SK-N-SH (cell line): ENCODE measurements at regions not wholly inside any gene's neighbourhood (a gene's known extent, or its start where the extent isn't known, plus 50 kb on each side); places are given as distances from the start of the nearest gene placed in this dataset.

Experiments used
- CTCF ChIA-PET: fragments of 300-600, 350-600 bp; formaldehyde crosslinking; extraction: SDS; loops from one replicate; lab custom pipeline; 2021; lab: Yijun Ruan, JAX
- POLR2A ChIA-PET: fragments of 350-600 bp; sonication (Branson Sonifier 250); formaldehyde crosslinking; extraction: SDS; loops from one replicate; lab custom pipeline; 2020; ENCODE audit warnings: antibody characterized with exemption, inconsistent platforms; lab: Yijun Ruan, JAX
- DNase-seq: peaks from one replicate; pipeline ENCODE4 v3.0.0; 2012
- H2AFZ ChIP-seq: fragments of 200-600 bp; sonication (generic); 2 replicates; pipeline ENCODE4 v1.8.1; 2016; ENCODE audit warnings: antibody characterized with exemption, mild to moderate bottlenecking, low read depth
- H3F3A ChIP-seq: fragments of 200-600 bp; sonication (generic); replicated peaks from 2 replicates; pipeline ENCODE3; 2016; ENCODE audit warnings: antibody characterized with exemption, mild to moderate bottlenecking; ENCODE audit not compliant: insufficient read depth
- H3K27ac ChIP-seq, 2 experiments: fragments of 200-500 bp in 1 of 2; fragments of 200-600 bp in 1 of 2; sonication (Bioruptor generic) in 1 of 2; sonication (generic), shearing (Covaris generic) in 1 of 2; 2 replicates each; pipeline versions ENCODE4 v1.5.1 to v1.6.1; 2014 to 2016; ENCODE audit warnings: low read depth in 2 of 2, inconsistent platforms in 1 of 2, low read length in 1 of 2, mild to moderate bottlenecking in 1 of 2, mixed read lengths in 1 of 2
- H3K27me3 ChIP-seq: fragments of 200-600 bp; sonication (generic), shearing (Covaris generic); 2 replicates; pipeline ENCODE4 v1.6.1; 2016; ENCODE audit warnings: mixed run types; ENCODE audit not compliant: insufficient read depth
- H3K36me3 ChIP-seq, 2 experiments: fragments of 200-500 bp in 1 of 2; fragments of 200-600 bp in 1 of 2; sonication (Bioruptor generic) in 1 of 2; sonication (generic) in 1 of 2; replicated peaks in 1 of 2; 2 replicates each; pipeline versions ENCODE3 to v1.5.1; 2014 to 2016; ENCODE audit warnings: low read length in 1 of 2, mild to moderate bottlenecking in 1 of 2; ENCODE audit not compliant: insufficient read depth in 2 of 2, control insufficient read depth in 1 of 2
- H3K4me1 ChIP-seq, 2 experiments: fragments of 200-500 bp in 1 of 2; fragments of 200-600 bp in 1 of 2; sonication (Bioruptor generic) in 1 of 2; sonication (generic), shearing (Covaris generic) in 1 of 2; 2 replicates each; pipeline versions ENCODE4 v1.5.1 to v1.6.1; 2014 to 2016; ENCODE audit warnings: low read depth in 1 of 2, low read length in 1 of 2, mixed run types in 1 of 2; ENCODE audit not compliant: insufficient read depth in 2 of 2, control insufficient read depth in 1 of 2
- H3K4me2 ChIP-seq: fragments of 200-600 bp; sonication (generic), shearing (Covaris generic); 2 replicates; pipeline ENCODE4 v1.6.1; 2017; ENCODE audit warnings: mixed run types
- H3K4me3 ChIP-seq, 2 experiments: fragments of 200-500 bp in 1 of 2; fragments of 200-600 bp in 1 of 2; sonication (Bioruptor generic) in 1 of 2; sonication (generic), shearing (Covaris generic) in 1 of 2; 2 replicates each; pipeline versions ENCODE4 v1.5.1 to v1.8.1; 2014 to 2016; ENCODE audit warnings: low read depth in 2 of 2, inconsistent platforms in 1 of 2, low read length in 1 of 2, mild to moderate bottlenecking in 1 of 2, mixed read lengths in 1 of 2, moderate library complexity in 1 of 2
- H3K79me2 ChIP-seq: fragments of 200-600 bp; sonication (generic); 2 replicates; pipeline ENCODE4 v1.8.1; 2017; ENCODE audit warnings: mild to moderate bottlenecking; ENCODE audit not compliant: insufficient read depth
- H3K9ac ChIP-seq: fragments of 200-600 bp; sonication (generic); 2 replicates; pipeline ENCODE4 v1.6.1; 2017; ENCODE audit warnings: mixed run types
- H3K9me2 ChIP-seq: fragments of 200-600 bp; sonication (generic); 2 replicates; pipeline ENCODE4 v1.6.1; 2017; ENCODE audit warnings: mixed run types
- H3K9me3 ChIP-seq: fragments of 200-600 bp; sonication (generic); 2 replicates; pipeline ENCODE4 v1.6.1; 2017; ENCODE audit warnings: mixed run types, mild to moderate bottlenecking, moderate library complexity
- H4K20me1 ChIP-seq: fragments of 200-600 bp; sonication (generic); 2 replicates; pipeline ENCODE4 v1.6.1; 2017; ENCODE audit warnings: mild to moderate bottlenecking, mixed run types; ENCODE audit not compliant: insufficient read depth
- CHD2 ChIP-seq: fragments of 150-350 bp; IDR thresholded peaks from 2 replicates; pipeline ENCODE4 v1.6.1; 2018; ENCODE audit warnings: low read length; ENCODE audit not compliant: partially characterized antibody
- FOSL2 ChIP-seq: IDR thresholded peaks from 2 replicates; pipeline ENCODE4 v1.4.0; 2012; ENCODE audit warnings: low read depth, mild to moderate bottlenecking, moderate library complexity, borderline replicate concordance
- FOXJ3 ChIP-seq: sonication (generic); formaldehyde crosslinking; IDR thresholded peaks from 2 replicates; pipeline ENCODE4 v1.5.1; 2020; ENCODE audit warnings: mild to moderate bottlenecking, missing genetic modification reagents
- JUND ChIP-seq: IDR thresholded peaks from 2 replicates; pipeline ENCODE4 v1.4.0; 2012
- NFIC ChIP-seq: IDR thresholded peaks from 2 replicates; pipeline ENCODE4 v1.4.0; 2012; ENCODE audit warnings: borderline replicate concordance
- RFX5 ChIP-seq: IDR thresholded peaks from 2 replicates; pipeline ENCODE4 v1.6.1; 2012; ENCODE audit warnings: mild to moderate bottlenecking, improper control_type of control experiment, low read length
- RXRA ChIP-seq: IDR thresholded peaks from 2 replicates; pipeline ENCODE4 v1.4.0; 2012; ENCODE audit warnings: low read depth, mild to moderate bottlenecking, borderline replicate concordance
- SIN3A ChIP-seq: IDR thresholded peaks from 2 replicates; pipeline ENCODE4 v1.6.1; 2012; ENCODE audit warnings: low read depth, mild to moderate bottlenecking, low read length, moderate library complexity, borderline replicate concordance
- SMC3 ChIP-seq: IDR thresholded peaks from 2 replicates; pipeline ENCODE4 v1.6.1; 2012; ENCODE audit warnings: low read depth, low read length, improper control_type of control experiment
- TCF12 ChIP-seq: IDR thresholded peaks from 2 replicates; pipeline ENCODE4 v1.4.0; 2012
- YY1 ChIP-seq: IDR thresholded peaks from 2 replicates; pipeline ENCODE4 v1.4.0; 2012; ENCODE audit warnings: low read depth, mild to moderate bottlenecking
- WGBS: methylation state at CpG from one replicate; pipeline ENCODE4 v1.1.6; 2017; ENCODE audit warnings: low lambda C conversion rate; 5-methylcytosine and 5-hydroxymethylcytosine counted together
- TF ChIP-seq, protein P1 (sequence below): IDR thresholded peaks from 2 replicates; pipeline ENCODE4 v1.4.0; 2012; ENCODE audit warnings: low read depth, borderline replicate concordance

DNA sequence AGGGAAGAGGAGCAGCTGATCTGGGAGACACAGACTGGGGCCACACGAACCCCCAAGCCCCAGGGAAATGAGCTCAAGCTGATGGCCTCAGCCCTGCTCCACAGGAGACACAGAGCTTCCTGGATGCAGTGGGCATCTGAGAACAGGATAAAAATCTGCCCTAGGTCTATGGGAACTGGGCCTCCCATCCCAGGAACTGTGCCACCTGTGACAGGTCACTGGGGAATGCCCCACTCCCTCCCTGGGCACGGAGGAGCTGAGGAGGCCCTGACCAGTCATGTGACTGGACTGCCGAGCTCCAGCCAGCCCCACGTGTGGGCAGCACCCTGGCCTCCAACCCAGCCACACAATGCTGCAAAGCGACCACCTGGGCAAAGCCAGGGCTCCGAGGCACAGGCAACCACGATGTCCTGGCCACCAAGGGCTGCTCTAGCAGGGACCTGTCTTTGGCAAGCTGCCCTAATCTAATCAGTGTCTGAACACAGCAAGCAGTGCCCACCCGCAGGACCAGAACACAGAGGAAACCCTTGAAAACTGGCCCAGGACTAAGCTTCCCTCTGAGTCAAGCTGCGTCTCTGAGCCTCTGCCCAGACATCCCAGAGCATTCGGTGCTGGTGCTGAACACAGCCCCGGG, 57.8 kb upstream of the ID2 start:
- WGBS: 58% methylated on average over 8 of the region's 11 CpGs
- H3K4me2 ChIP-seq: no peak overlapping the region
- no peak overlapping the region; a peak in 1 of 4 replicates for H3K27ac ChIP-seq
- no peaks in the 10 kb centered on the region for H3K9me3 ChIP-seq
- no peak overlapping the region for H2AFZ ChIP-seq
- H3K79me2 ChIP-seq: no peaks in the 10 kb centered on the region
- H3K36me3 ChIP-seq: no peaks in the 10 kb centered on the region
- TF ChIP-seq RFX5 (no peak), FOXJ3 (0 out of 2 replicates have a peak, but pooled peaks have one; percentile 33), FOSL2 (no peak)
- TF ChIP-seq, protein P1, sequence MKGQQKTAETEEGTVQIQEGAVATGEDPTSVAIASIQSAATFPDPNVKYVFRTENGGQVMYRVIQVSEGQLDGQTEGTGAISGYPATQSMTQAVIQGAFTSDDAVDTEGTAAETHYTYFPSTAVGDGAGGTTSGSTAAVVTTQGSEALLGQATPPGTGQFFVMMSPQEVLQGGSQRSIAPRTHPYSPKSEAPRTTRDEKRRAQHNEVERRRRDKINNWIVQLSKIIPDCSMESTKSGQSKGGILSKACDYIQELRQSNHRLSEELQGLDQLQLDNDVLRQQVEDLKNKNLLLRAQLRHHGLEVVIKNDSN: peak; percentile 33; the same call in 1 of the 2 replicates
- no peaks in the 10 kb centered on the region for H4K20me1 ChIP-seq
- POLR2A ChIA-PET: interaction anchor here (0.7 to 1.0 kb wide), 2 partner anchors 48 to 58 kb away, joined by 3 to 5 read pairs; partner anchors contain the start of gene ID2
- H3K9me2 ChIP-seq: no peaks in the 10 kb centered on the region
- H3K27me3 ChIP-seq: no peaks in the 10 kb centered on the region
- CTCF ChIA-PET: interaction anchor here (1.3 kb wide), 1 partner anchor 1527 kb away, joined by 4 read pairs; no protein-coding TSS in a partner anchor
- peaks cover 0 to 14% of the 10 kb centered on the region in 2 experiments; a peak in 1 of 4 replicates for H3K4me1 ChIP-seq
- no peak overlapping the region for H3K9ac ChIP-seq
- no peak overlapping the region for H3K4me3 ChIP-seq
- no peaks in the 10 kb centered on the region for H3F3A ChIP-seq
- DNase-seq: peak; percentile 80

DNA sequence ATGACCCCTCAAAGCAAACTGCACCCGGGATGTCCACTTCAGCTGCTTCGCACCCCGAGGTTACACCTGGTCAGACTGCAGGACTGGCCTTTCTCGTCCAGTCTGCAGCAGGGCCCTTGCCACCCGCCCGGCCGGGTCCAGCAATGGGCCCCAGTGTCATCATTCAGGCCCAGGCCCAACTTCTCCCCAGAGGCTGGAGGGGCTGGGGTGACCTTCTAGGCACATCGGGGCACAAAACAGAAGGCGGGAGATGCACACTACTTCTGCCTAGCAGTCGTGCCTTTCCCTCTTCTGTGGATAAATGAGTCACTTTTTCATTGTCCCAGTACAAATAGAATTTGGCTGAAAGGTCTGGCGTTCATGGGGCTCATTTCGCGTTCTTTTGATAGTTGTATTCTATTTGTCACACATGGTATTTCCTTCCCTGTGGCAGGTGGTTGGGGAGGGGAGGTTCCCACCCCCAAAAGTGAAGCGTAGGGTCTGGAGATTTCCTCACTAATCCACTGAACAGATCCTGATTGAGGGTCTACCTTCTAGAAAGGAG, 56.9 kb upstream of the ID2 start:
- TF ChIP-seq, protein P1: no peak
- TF ChIP-seq RXRA: no peak
- TF ChIP-seq TCF12: no peak
- no peak for TF ChIP-seq NFIC
- no peak for TF ChIP-seq JUND
- no peak for TF ChIP-seq SMC3
- no peak for TF ChIP-seq SIN3A
- no peak for TF ChIP-seq YY1
- no peak for TF ChIP-seq CHD2
- H3K4me2 ChIP-seq: no peak overlapping the region
- H3F3A ChIP-seq: no peaks in the 10 kb centered on the region
- no peak overlapping the region for H3K27ac ChIP-seq
- H3K9me2 ChIP-seq: no peaks in the 10 kb centered on the region
- no peaks in the 10 kb centered on the region for H3K79me2 ChIP-seq
- H2AFZ ChIP-seq: no peak overlapping the region
- H3K4me3 ChIP-seq: no peak overlapping the region
- H3K4me1 ChIP-seq: peaks cover 0 to 14% of the 10 kb centered on the region in 2 experiments; a peak in 1 of 4 replicates
- CTCF ChIA-PET: interaction anchor here (1.3 kb wide), 1 partner anchor 1528 kb away, joined by 4 read pairs; no protein-coding TSS in a partner anchor
- DNase-seq: no peak
- no peaks in the 10 kb centered on the region for H3K9me3 ChIP-seq
- POLR2A ChIA-PET: no interaction called here
- no peaks in the 10 kb centered on the region for H3K27me3 ChIP-seq
- H4K20me1 ChIP-seq: no peaks in the 10 kb centered on the region
- no peaks in the 10 kb centered on the region for H3K36me3 ChIP-seq
- no peak overlapping the region for H3K9ac ChIP-seq
- WGBS: 74% methylated on average over 14 of the region's 14 CpGs
